IPS DF 19.7 (cell line): ENCODE measurements at regions not wholly inside any gene's neighbourhood (a gene's known extent, or its start where the extent isn't known, plus 50 kb on each side); places are given as distances from the start of the nearest gene placed in this dataset.
"Not testable (repeated sequence)": the region's sequence is repeated elsewhere in the genome, so short reads cannot be mapped to it uniquely, and the experiment has no call there.

ENCODE experiments used
- DNase-seq: peaks from one replicate; pipeline ENCODE4 v3.0.0-alpha.2; 2013; ENCODE audit warnings: low read depth, low spot score

GRCh38 chr7:24050991-24051560 lies 232.9 kb upstream of the NPY start:
- no peak for DNase-seq

GRCh38 chr7:24051651-24052050 lies 232.3 kb upstream of the NPY start:
- no peak for DNase-seq

GRCh38 chr7:24052572-24053260 lies 231.3 kb upstream of the NPY start:
- DNase-seq = no peak

DNA sequence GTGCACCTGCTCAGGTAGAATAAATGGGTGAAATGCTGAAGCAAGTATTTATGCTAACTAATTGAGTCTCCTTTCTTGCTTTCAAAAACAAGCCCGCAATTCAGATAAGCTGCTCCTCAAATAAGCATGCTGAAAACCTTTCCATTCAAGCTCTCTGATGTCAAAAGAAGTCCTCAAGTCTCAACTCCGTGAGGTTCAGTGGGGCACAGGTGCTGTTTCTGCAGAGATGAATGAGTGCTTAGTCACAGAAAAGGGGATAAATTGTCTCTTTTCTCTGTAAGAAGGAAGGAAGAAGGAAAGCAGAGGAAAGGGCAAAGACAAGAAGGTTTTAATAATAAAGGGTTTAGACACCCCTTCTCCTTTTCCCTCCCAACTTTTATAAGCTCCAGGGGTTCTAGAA lies 229.8 kb upstream of the NPY start:
- DNase-seq = no peak

DNA sequence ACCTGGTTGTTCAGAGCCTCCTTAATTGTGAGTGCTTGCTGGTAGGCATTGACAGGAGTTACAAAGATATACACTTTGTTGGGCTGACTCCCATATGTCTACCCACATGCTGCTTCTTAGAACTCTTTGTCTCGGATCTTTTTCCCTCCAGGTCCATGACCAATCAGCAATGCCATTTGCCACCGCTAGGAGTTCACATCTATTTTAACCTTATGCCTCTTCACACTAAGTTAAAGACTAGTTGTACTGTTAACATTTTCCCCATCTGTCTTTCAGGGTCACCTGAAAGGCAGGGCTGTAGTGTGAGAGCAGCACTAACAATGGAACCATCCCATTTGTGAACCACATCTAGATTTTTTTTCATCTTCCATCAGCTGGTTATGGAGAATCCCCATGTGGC lies 226.7 kb upstream of the NPY start:
- DNase-seq = no peak

- no peak for DNase-seq
Observed at GRCh38 chr7:24058953-24059352, 225.0 kb upstream of the NPY start.

GRCh38 chr7:24059775-24060174 lies 224.2 kb upstream of the NPY start:
- no peak for DNase-seq

GRCh38 chr7:24063721-24064120 lies 220.3 kb upstream of the NPY start:
- no peak for DNase-seq

GRCh38 chr7:24069751-24070150 lies 214.2 kb upstream of the NPY start:
- DNase-seq = no peak

DNA sequence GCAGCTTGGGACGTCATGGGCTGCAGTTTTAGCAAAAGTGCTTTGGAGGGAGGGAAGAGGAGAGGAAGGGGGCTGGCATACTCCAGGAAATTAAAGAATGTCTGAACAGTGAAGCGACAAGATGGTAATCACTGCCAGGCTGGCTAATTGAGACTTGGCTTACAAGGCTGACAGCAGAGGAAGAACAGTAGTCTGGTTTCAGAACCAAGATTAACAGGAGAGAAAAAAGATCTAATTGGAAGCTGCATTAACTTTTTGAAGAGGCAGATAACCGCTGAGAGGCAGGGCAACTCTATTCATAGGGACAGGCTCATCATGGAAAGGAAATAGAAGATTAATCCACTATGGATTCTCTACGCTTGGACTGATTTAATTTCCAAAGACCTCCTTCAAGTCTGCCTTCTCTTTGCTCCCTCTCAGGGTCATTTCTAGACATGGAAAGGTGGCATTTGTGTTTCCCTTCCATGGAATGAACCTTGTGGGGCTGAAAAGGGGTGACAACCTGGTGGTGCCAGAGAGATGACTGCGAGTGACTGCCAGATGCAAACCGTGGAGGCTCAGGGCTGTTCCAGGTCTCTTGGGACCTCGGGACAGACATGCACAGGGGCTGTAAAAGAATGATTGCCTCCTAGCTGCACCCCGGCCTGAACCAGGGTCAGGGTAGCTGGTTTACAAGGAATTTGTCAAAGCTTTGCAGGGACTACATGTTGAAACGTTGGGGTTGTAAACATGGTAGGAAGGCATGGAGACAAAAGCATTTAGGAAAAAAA lies 210.2 kb upstream of the NPY start:
- DNase-seq = no peak

GRCh38 chr7:24075426-24075810 lies 208.6 kb upstream of the NPY start:
- DNase-seq = no peak

GRCh38 chr7:24082826-24083225 lies 201.2 kb upstream of the NPY start:
- no peak for DNase-seq

DNA sequence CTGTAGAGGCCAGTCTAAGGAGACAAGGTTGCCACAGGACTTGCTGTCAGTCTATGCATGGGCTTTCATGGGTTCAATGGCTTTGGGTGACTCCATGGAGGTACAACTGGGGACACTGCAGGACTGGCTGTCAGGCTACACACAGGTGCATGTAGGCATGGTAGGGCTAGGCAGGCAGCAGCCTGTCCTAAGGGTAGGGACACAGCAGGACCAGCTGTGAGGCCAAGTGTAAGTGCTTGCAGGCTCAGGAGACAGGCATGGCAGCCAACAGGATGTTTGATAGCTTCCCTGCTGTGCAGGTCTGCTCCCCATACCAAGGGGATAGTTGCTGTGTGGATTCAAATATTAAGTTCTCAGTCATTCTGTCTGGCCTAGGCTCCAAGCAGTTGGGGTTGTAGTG lies 181.0 kb upstream of the NPY start:
- DNase-seq = no peak

DNA sequence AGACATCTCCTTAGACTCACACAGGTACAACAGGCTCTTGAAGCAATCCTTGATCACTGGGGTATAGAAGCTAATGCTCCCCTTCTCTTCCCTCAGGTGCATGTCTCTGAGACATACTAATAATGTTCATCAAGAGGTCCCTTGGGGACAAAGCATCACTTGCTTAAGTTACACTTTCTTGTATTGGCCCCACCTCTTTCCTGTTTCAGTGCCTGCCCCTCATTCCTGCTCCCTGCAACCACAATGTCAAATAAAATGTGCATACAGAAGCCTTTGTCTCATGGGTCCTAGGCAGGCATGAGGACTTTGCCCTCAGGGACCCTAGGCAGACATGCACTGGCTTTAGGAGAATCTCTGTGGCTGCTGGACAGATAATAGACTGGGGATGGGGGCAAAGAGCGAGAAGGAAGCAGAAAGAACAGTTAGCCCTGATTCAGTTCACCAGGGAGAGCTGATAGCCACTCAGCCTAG lies 175.0 kb upstream of the NPY start:
- DNase-seq = no peak

DNA sequence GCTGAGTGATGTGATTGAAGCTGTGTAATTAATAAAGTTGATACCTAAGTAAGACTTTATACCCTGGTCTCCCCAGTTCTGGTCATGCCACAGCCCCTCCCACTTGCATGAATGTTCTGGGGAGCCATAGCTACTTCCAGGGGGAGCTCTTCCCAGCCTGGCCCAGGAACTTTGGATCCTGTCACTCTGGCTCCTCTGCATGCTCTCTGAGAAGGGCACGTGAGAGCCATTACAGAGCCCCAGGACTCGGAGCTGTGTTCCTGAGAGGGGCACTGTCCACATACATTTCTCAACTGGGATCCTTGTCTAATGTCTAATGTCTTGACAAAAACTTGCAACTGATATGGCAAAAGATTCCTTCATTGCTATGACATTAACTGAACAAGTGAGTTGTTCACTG lies 173.9 kb upstream of the NPY start:
- no peak for DNase-seq

DNA sequence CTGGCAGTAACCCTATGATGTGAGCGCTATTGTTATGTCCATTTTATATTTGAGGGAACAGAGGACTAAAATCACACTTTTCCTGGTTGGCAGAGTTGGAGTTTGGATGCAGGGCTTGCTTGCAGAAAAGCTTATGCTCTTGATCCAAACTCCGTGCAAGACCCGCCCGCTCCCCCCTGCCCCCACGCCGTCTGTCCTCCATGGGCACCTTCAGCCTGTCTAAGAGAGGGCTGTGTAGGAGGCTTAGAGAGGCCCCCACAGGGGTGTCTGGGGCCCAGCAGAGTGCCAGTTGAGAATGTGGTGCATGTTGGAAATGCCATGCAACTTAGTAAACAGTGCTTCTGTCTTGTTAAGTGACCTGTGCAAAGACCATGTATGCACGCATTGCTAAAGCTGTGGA lies 170.5 kb upstream of the NPY start:
- no peak for DNase-seq

- no peak for DNase-seq
Observed at GRCh38 chr7:24115661-24116060, 168.3 kb upstream of the NPY start.

DNA sequence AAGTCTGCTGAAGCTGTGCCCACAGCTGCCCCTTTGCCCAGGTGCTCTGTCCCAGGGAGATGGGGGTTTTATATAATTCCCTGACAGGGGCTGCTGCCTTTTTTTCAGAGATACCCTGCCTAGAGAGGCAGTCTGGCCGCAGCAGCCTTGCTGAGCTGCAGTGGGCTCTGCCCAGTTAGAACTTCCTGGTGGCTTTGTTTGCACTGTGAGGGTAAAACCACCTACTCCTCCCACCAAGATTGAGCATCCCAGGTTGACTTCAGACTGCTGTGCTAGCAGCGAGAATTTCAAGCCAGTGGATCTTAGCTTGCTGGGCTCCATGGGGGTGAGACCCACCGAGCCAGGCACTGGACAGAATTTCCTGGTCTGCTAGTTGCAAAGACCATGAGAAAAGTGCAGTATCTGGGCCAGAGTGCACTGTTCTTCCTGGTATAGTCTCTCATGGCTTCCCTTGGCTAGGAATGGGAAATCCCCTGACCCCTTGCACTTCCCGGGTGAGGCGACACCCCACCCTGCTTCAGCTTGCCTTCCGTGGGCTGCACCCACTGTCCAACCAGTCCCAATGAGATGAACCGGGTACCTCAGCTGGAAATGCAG lies 166.0 kb upstream of the NPY start:
- not testable (repeated sequence) for DNase-seq

GRCh38 chr7:24119852-24120251 lies 164.1 kb upstream of the NPY start:
- DNase-seq = no peak

DNA sequence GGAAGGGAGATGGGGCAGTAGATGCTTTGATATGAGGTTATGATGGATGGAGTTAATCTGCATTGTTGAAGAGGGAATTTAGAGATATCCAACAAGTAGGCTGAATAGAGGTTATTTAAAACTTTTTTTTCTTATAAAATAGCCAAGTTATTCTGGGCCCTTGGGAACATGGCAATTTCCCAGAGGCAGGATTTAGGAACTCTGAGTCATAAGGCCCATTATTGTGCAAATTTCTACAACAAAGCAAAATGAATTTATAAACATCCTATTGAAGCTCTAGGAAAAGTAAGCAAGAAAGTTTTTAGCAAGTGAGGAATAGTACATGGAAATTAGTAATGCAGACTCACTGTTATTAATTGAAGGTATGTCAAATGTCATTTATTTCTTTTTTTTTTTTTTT lies 160.9 kb upstream of the NPY start:
- no peak for DNase-seq

DNA sequence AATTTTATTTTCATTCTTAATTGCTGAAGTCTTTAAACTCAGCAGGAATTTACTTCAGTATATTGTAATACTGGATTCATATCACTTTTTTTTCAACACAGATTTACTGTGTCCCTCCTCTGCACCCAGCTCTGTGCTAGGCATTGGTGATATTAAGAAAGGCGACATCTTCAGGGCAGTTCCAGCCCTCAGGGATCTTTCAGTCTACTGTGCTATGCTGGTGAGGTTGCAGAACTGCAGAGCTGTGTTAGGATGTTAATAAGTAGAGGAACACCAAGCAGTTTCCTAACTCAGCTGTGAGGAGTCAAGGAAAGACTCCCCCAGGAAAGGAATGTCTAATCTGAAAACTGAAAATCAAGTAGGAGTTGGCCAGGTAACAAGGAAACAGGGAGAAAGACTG lies 158.2 kb upstream of the NPY start:
- DNase-seq = no peak

GRCh38 chr7:24127930-24128329 lies 156.1 kb upstream of the NPY start:
- DNase-seq = no peak

- no peak for DNase-seq
Observed at GRCh38 chr7:24129597-24129996, 154.4 kb upstream of the NPY start.
